Tibial artery (tissue), 4 donors: ENCODE measurements at regions not wholly inside any gene's neighbourhood (a gene's known extent, or its start where the extent isn't known, plus 50 kb on each side); places are given as distances from the start of the nearest gene placed in this dataset.

Source experiments
- DNase-seq, 2 donors: peaks; one replicate each; pipeline ENCODE4 v3.0.0-alpha.2; 2019
- H3K27ac ChIP-seq, 2 donors: fragments of 200-600 bp; sonication (generic) in 1 of 2; 1 replicate in 1 of 2; 2 replicates in 1 of 2; pipeline ENCODE4 v1.5.1; 2018 to 2019; ENCODE audit warnings: mild to moderate bottlenecking in 1 of 2
- H3K27me3 ChIP-seq, 2 donors: fragments of 200-600 bp; sonication (generic) in 1 of 2; one replicate each; pipeline versions ENCODE4 v1.5.1 to v1.6.0; 2016 to 2019
- H3K36me3 ChIP-seq, 3 donors: fragments of 200-600 bp; sonication (generic) in 2 of 3; one replicate each; pipeline ENCODE4 v1.5.1; 2016 to 2019; ENCODE audit warnings: mild to moderate bottlenecking in 2 of 3
- H3K4me1 ChIP-seq, 4 donors: fragments of 200-600 bp; sonication (generic) in 2 of 4; 1 replicate in 3 of 4; 2 replicates in 1 of 4; pipeline ENCODE4 v1.5.1; 2016 to 2019
- H3K4me3 ChIP-seq, 2 donors: fragments of 200-600 bp; sonication (generic) in 1 of 2; 1 replicate in 1 of 2; 2 replicates in 1 of 2; pipeline ENCODE4 v1.5.1; 2018 to 2019; ENCODE audit warnings: mild to moderate bottlenecking in 2 of 2
- H3K9me3 ChIP-seq, 3 donors: fragments of 200-600 bp; sonication (generic) in 1 of 3; one replicate each; pipeline ENCODE4 v1.5.1; 2016 to 2019
- CTCF ChIP-seq, 2 experiments: fragments of 200-600 bp in 1 of 2; fragments of 450-650 bp in 1 of 2; IDR thresholded peaks; one replicate each; pipeline ENCODE4 v1.5.1; 2017 to 2019; ENCODE audit warnings: antibody characterized with exemption in 2 of 2, mild to moderate bottlenecking in 1 of 2, moderate library complexity in 1 of 2
- intact Hi-C: fragments of 100-400 bp; cut with DNase I; formaldehyde crosslinking; loops from one replicate; pipeline ENCODE4 v1.15.0; 2023; ENCODE audit warnings: low total_unique reads

DNA sequence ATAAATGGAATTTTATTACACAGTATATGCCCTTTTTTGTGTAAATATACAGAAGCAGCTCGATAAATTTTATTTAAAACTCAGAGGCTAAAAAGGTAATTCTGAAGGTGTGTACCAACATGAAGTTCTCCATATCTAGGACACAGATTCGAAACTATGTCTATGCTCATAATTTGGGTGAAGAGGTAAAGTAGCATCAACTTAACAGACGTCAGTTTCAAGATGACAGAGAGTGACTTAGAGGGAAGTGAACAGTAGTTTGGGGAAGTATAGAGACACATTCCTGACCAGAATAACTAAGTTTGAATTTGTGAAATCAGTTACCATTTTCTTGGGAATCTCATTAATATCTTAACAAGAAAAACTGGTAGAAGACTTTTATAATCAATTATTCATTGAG, 2493.3 kb downstream of the ARAP2 start:
- intact Hi-C loops: no loop called here
- TF ChIP-seq CTCF (IDR thresholded peaks at IDR 0.05): no peak
- H3K27me3 ChIP-seq: no peaks in the 10 kb centered on the region

DNA sequence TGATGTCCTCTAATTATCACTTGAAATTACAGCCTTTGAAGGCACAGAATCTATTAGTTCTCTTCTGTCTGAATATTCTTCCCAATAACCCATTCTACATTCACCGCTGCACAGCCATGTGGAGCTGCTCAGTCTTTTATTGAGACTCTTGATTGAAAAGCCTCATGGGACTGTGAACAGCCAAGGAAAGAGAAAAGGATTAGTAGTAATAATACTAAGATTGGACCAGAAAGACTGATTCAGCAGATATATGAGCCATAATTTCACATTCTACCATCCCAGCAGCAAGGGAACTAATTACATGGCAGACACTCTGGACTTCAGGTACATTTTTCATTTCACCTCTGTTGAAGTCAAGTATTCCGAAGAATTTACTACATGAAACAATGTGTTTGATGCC, 2471.7 kb downstream of the ARAP2 start:
- Histone ChIP-seq H3K4me3 (no peak overlapping the region), H3K27ac (no peak overlapping the region), H3K36me3 (no peaks in the 10 kb centered on the region), H3K27me3 (no peaks in the 10 kb centered on the region), H3K9me3 (no peaks in the 10 kb centered on the region), H3K4me1 (no peaks in the 10 kb centered on the region)
- intact Hi-C loops: no loop called here
- DNase-seq: no peak
- no peak for TF ChIP-seq CTCF (IDR thresholded peaks at IDR 0.05)

More for the DNA sequence above, 2493.3 kb downstream of the ARAP2 start:
- Histone ChIP-seq H3K4me3 (no peak overlapping the region), H3K9me3 (no peaks in the 10 kb centered on the region), H3K36me3 (no peaks in the 10 kb centered on the region), H3K4me1 (no peaks in the 10 kb centered on the region), H3K27ac (no peak overlapping the region)
- no peak for DNase-seq

DNA sequence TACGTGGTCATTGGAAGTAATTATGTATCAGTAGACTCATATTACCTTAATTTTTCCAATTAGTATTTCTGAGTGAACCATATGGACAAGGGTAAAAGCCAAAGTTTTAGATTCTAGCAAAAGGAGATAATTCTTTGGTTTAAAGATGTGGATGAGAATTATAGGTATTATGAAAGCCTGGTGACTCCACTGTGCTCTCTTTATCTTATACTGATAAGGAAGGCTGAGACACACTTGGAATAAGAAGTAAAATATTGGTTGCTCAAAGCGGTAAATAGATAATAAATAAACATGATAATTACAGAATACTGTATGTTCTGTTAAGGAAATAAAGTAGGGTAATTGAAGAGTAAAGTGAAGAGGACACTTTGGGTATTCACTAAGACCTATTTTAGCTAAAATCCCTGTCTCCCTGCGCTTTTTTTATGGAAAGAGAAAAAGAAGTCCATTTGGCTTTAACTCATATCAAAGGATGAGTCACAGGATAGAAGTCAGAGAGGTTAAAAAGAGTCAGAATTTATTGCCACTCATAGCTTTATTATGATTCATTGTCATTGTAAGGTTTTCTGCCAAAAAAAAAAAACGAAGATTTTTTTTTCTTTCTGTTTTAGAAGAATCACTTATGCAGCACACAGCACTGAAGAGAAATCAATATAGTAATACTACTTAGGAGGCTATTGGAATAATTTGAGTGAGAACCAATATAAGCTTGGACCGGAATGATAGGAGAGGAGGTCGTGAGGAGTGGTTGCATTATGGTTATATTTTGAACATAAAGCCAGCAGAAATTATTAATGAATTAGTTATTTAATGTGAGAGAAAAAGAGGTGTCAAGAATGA, 2463.1 kb downstream of the ARAP2 start:
- Histone ChIP-seq H3K4me1 (no peaks in the 10 kb centered on the region), H3K27me3 (no peaks in the 10 kb centered on the region), H3K4me3 (no peak overlapping the region), H3K27ac (no peak overlapping the region), H3K9me3 (no peaks in the 10 kb centered on the region), H3K36me3 (no peaks in the 10 kb centered on the region)
- no peak for DNase-seq
- TF ChIP-seq CTCF (IDR thresholded peaks at IDR 0.05): no peak
- intact Hi-C loops: no loop called here

DNA sequence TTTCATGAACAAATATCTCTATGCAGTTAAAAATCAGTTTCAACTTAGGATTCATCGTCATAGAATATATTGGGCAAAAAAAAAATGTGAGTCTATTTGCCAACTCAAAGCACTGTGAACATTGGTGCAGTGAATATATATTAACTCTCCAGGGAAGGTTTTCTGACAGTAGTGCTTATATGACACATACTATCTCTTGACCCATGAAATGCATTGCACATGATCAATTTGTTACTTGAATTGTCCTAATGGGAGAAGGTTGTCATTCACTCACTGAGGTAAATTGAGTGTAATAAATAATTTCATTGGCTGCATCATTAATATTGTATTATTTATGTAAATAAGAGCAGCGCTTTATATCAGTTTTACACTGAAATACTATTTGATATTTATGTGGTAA, 2458.5 kb downstream of the ARAP2 start:
- Histone ChIP-seq H3K9me3 (no peaks in the 10 kb centered on the region), H3K27ac (no peak overlapping the region), H3K27me3 (no peaks in the 10 kb centered on the region), H3K4me1 (no peaks in the 10 kb centered on the region), H3K36me3 (no peaks in the 10 kb centered on the region), H3K4me3 (no peak overlapping the region)
- no peak for TF ChIP-seq CTCF (IDR thresholded peaks at IDR 0.05)
- DNase-seq: no peak
- intact Hi-C loops: no loop called here

DNA sequence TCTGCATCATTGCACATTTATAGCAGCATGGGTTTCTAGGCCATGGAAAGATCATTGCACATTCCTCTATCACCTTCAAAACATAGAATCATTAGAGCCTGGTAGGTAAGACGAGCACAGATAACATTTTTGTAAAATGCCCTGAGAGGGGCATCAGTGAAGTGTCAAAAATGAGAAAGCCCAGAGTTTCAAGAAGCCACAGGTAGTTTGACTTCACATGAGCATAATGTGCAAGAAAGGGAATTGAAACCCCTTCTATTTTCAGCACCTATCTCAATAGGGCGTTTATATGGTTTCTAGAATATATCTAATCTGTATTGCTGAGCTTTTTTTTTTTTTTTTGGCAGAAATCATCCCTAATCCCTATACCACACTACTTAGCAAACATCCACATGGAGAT, 2441.7 kb downstream of the ARAP2 start:
- H3K36me3 ChIP-seq: no peaks in the 10 kb centered on the region
- no peaks in the 10 kb centered on the region for H3K27me3 ChIP-seq
- no peaks in the 10 kb centered on the region for H3K9me3 ChIP-seq
- no peak for DNase-seq
- intact Hi-C loops: no loop called here
- no peak overlapping the region for H3K4me3 ChIP-seq
- no peak overlapping the region for H3K27ac ChIP-seq
- no peak for TF ChIP-seq CTCF (IDR thresholded peaks at IDR 0.05)
- H3K4me1 ChIP-seq: no peaks in the 10 kb centered on the region
